ENCODE measurements at regions not wholly inside any gene's neighbourhood (a gene's known extent, or its start where the extent isn't known, plus 50 kb on each side); places are given as distances from the start of the nearest gene placed in this dataset.

DNA sequence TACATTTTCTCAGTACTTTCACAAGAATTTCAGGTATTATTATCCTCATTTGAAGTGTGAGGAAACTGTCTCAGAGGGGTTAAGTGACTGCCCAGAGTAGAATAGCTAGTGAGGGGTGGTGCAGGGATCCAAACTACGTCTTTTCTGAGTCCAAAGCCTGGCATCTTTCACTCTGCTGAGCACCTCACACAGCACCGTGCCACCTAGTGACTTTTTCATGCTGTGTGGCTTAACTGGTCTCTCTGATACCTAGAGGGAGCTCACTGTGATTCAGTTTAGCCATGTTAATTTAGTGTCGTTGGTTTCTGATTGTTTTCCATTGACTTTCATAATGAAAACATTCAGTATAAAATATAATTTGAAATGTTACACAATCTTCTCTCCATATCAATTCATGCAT, 91.4 kb upstream of the NLGN1 start:
- no peaks in the 10 kb centered on the region for H3F3A ChIP-seq (ENCODE audit: low read depth)
- no peak overlapping the region for H3K4me3 ChIP-seq (ENCODE audit: low read length, poor library complexity, severe bottlenecking)
- no peaks in the 10 kb centered on the region for H3K79me2 ChIP-seq (ENCODE audit: insufficient read depth, low read length)
- H3K36me3 ChIP-seq (ENCODE audit: insufficient read depth, low read length): no peaks in the 10 kb centered on the region
- H3K4me1 ChIP-seq (ENCODE audit: insufficient read depth, low read length, poor library complexity, severe bottlenecking): no peaks in the 10 kb centered on the region
- H3K4me2 ChIP-seq (ENCODE audit: low read depth, low read length, poor library complexity, severe bottlenecking): no peak overlapping the region
- no peaks in the 10 kb centered on the region for H3K27me3 ChIP-seq (ENCODE audit: insufficient read depth, low read length, poor library complexity, severe bottlenecking)
- no peaks in the 10 kb centered on the region for H3K9me2 ChIP-seq (replicated peaks; ENCODE audit: low read depth, low read length)
- H3K9ac ChIP-seq (ENCODE audit: low read depth, low read length, poor library complexity, severe bottlenecking): no peak overlapping the region
- TF ChIP-seq, protein P1, sequence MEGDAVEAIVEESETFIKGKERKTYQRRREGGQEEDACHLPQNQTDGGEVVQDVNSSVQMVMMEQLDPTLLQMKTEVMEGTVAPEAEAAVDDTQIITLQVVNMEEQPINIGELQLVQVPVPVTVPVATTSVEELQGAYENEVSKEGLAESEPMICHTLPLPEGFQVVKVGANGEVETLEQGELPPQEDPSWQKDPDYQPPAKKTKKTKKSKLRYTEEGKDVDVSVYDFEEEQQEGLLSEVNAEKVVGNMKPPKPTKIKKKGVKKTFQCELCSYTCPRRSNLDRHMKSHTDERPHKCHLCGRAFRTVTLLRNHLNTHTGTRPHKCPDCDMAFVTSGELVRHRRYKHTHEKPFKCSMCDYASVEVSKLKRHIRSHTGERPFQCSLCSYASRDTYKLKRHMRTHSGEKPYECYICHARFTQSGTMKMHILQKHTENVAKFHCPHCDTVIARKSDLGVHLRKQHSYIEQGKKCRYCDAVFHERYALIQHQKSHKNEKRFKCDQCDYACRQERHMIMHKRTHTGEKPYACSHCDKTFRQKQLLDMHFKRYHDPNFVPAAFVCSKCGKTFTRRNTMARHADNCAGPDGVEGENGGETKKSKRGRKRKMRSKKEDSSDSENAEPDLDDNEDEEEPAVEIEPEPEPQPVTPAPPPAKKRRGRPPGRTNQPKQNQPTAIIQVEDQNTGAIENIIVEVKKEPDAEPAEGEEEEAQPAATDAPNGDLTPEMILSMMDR (conservative IDR thresholded peaks at IDR 0.05; ENCODE audit: low read length): no peak
- no peak for TF ChIP-seq EZH2phosphoT487 (IDR thresholded peaks at IDR 0.05; ENCODE audit: borderline replicate concordance)
- no peaks in the 10 kb centered on the region for H3K9me3 ChIP-seq (ENCODE audit: insufficient read depth, low read depth, low read length)
- H4K20me1 ChIP-seq (ENCODE audit: insufficient read depth, low read length, poor library complexity, severe bottlenecking): no peaks in the 10 kb centered on the region
- no peak overlapping the region for H2AFZ ChIP-seq (ENCODE audit: low read length)

DNA sequence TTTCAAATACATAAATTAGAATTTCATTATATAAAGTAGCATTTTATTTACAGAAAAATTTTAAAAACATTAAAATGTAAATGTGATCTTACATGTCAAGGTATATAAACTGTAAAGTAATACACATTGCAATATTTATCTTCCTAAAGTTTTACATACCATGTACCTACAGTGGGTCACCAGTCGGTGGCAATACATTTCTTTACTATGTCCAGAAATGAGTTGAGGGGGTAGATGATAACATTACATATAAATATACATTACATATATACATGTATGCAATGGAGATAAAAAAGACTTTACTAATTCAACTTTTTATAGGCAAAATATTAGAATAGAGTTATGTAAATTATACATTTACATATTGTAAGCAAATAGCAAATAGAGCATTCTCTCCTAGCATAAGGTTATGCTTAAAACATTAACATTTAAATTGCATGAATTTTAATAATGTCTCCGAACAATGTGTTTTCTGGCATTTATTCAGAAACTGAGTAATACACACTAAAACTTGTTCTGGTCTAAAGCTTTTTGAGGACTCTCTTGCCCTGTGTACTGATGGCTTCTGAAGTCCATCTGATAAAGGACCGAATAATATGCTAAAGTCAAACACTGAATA, 93.3 kb upstream of the NLGN1 start:
- H2AFZ ChIP-seq (ENCODE audit: low read length): no peak overlapping the region
- no peaks in the 10 kb centered on the region for H3F3A ChIP-seq (ENCODE audit: low read depth)
- no peaks in the 10 kb centered on the region for H3K36me3 ChIP-seq (ENCODE audit: insufficient read depth, low read length)
- no peak overlapping the region for H3K4me2 ChIP-seq (ENCODE audit: low read depth, low read length, poor library complexity, severe bottlenecking)
- TF ChIP-seq EZH2phosphoT487 (IDR thresholded peaks at IDR 0.05; ENCODE audit: borderline replicate concordance): no peak
- TF ChIP-seq, protein P1 (conservative IDR thresholded peaks at IDR 0.05; ENCODE audit: low read length): peak; percentile 16; the same call in 1 of the 2 replicates
- no peak overlapping the region for H3K4me3 ChIP-seq (ENCODE audit: low read length, poor library complexity, severe bottlenecking)
- no peak overlapping the region for H3K9ac ChIP-seq (ENCODE audit: low read depth, low read length, poor library complexity, severe bottlenecking)
- no peaks in the 10 kb centered on the region for H3K9me2 ChIP-seq (replicated peaks; ENCODE audit: low read depth, low read length)
- no peaks in the 10 kb centered on the region for H3K27me3 ChIP-seq (ENCODE audit: insufficient read depth, low read length, poor library complexity, severe bottlenecking)
- H3K9me3 ChIP-seq (ENCODE audit: insufficient read depth, low read depth, low read length): no peaks in the 10 kb centered on the region
- no peaks in the 10 kb centered on the region for H3K79me2 ChIP-seq (ENCODE audit: insufficient read depth, low read length)
- H4K20me1 ChIP-seq (ENCODE audit: insufficient read depth, low read length, poor library complexity, severe bottlenecking): no peaks in the 10 kb centered on the region
- H3K4me1 ChIP-seq (ENCODE audit: insufficient read depth, low read length, poor library complexity, severe bottlenecking): no peaks in the 10 kb centered on the region

DNA sequence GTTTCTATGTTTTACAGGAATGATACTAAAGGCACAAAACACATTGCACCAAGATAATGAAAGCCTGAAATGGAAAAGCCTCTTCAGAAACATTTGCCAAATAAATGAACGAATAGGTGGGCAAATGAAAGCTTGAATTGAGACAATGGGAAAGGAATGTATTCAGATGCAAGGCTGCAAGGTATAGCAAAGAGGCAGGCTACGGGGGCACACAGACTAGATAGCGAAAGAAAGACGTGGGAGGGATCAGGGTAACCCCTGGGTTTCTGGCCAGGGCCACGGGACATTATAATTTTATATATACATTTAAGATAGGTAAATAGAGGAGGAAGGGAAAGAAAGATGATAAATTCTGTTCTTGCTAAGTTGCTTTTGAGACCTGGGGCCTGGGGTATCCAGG, 95.9 kb upstream of the NLGN1 start:
- Histone ChIP-seq H2AFZ (ENCODE audit: low read length) (no peak overlapping the region), H3K9me3 (ENCODE audit: insufficient read depth, low read depth, low read length) (no peaks in the 10 kb centered on the region), H3K27me3 (ENCODE audit: insufficient read depth, low read length, poor library complexity, severe bottlenecking) (no peaks in the 10 kb centered on the region), H3K79me2 (ENCODE audit: insufficient read depth, low read length) (no peaks in the 10 kb centered on the region), H3K4me2 (ENCODE audit: low read depth, low read length, poor library complexity, severe bottlenecking) (no peak overlapping the region), H3K9me2 (replicated peaks; ENCODE audit: low read depth, low read length) (no peaks in the 10 kb centered on the region), H3K4me3 (ENCODE audit: low read length, poor library complexity, severe bottlenecking) (no peak overlapping the region), H3K4me1 (ENCODE audit: insufficient read depth, low read length, poor library complexity, severe bottlenecking) (no peaks in the 10 kb centered on the region), H3K36me3 (ENCODE audit: insufficient read depth, low read length) (no peaks in the 10 kb centered on the region), H3K9ac (ENCODE audit: low read depth, low read length, poor library complexity, severe bottlenecking) (no peak overlapping the region), H3F3A (ENCODE audit: low read depth) (no peaks in the 10 kb centered on the region), H4K20me1 (ENCODE audit: insufficient read depth, low read length, poor library complexity, severe bottlenecking) (no peaks in the 10 kb centered on the region)
- TF ChIP-seq, protein P1 (conservative IDR thresholded peaks at IDR 0.05; ENCODE audit: low read length): no peak
- TF ChIP-seq EZH2phosphoT487 (IDR thresholded peaks at IDR 0.05; ENCODE audit: borderline replicate concordance): no peak
